Hematopoietic multipotent progenitor cell treated with erythropoietin and hydrocortisone succinate and interleukin-3 and kit ligand, for 15 days (in vitro differentiated cells): ENCODE measurements at regions not wholly inside any gene's neighbourhood (a gene's known extent, or its start where the extent isn't known, plus 50 kb on each side); places are given as distances from the start of the nearest gene placed in this dataset.
"Not testable (repeated sequence)": the region's sequence is repeated elsewhere in the genome, so short reads cannot be mapped to it uniquely, and the experiment has no call there.

Experiments used
- DNase-seq: peaks from one replicate; pipeline ENCODE4 v3.0.0-alpha.2; 2015; ENCODE audit warnings: low spot score

GRCh38 chr2:209305746-209306196 lies 118.1 kb upstream of the MAP2 start:
- DNase-seq: no peak

- DNase-seq: no peak
Measured at GRCh38 chr2:209307161-209308001, 116.5 kb upstream of the MAP2 start.

- no peak for DNase-seq
Measured at GRCh38 chr2:209308415-209308814, 115.4 kb upstream of the MAP2 start.

- DNase-seq: no peak
Measured at GRCh38 chr2:209311948-209312347, 111.9 kb upstream of the MAP2 start.

- not testable (repeated sequence) for DNase-seq
Measured at GRCh38 chr2:209312450-209312849, 111.4 kb upstream of the MAP2 start.

- no peak for DNase-seq
Measured at GRCh38 chr2:209314653-209315052, 109.2 kb upstream of the MAP2 start.

GRCh38 chr2:209316141-209316540 lies 107.7 kb upstream of the MAP2 start:
- DNase-seq: no peak

- DNase-seq: no peak
Measured at GRCh38 chr2:209321076-209321475, 102.8 kb upstream of the MAP2 start.

- no peak for DNase-seq
Measured at GRCh38 chr2:209321581-209321980, 102.3 kb upstream of the MAP2 start.

GRCh38 chr2:209322041-209322440 lies 101.8 kb upstream of the MAP2 start:
- DNase-seq: no peak

GRCh38 chr2:209322905-209323512 lies 100.8 kb upstream of the MAP2 start:
- DNase-seq: no peak

GRCh38 chr2:209323738-209324137 lies 100.1 kb upstream of the MAP2 start:
- DNase-seq: no peak

GRCh38 chr2:209324281-209324680 lies 99.6 kb upstream of the MAP2 start:
- DNase-seq: no peak

GRCh38 chr2:209331291-209331844 lies 92.5 kb upstream of the MAP2 start:
- DNase-seq: no peak

- DNase-seq: peak; percentile 29
Measured at GRCh38 chr2:209334188-209335017, 89.4 kb upstream of the MAP2 start.

- DNase-seq: no peak
Measured at GRCh38 chr2:209340522-209340921, 83.3 kb upstream of the MAP2 start.

- no peak for DNase-seq
Measured at GRCh38 chr2:209344349-209344748, 79.5 kb upstream of the MAP2 start.

- DNase-seq: no peak
Measured at GRCh38 chr2:209348433-209348832, 75.4 kb upstream of the MAP2 start.

GRCh38 chr2:209351636-209352035 lies 72.2 kb upstream of the MAP2 start:
- DNase-seq: no peak

- no peak for DNase-seq
Measured at GRCh38 chr2:209358992-209359391, 64.9 kb upstream of the MAP2 start.

GRCh38 chr2:209367075-209367747 lies 56.6 kb upstream of the MAP2 start:
- no peak for DNase-seq

GRCh38 chr2:209368406-209368805 lies 55.4 kb upstream of the MAP2 start:
- DNase-seq: no peak
